GM20431 (cell line): ENCODE measurements at regions not wholly inside any gene's neighbourhood (a gene's known extent, or its start where the extent isn't known, plus 50 kb on each side); places are given as distances from the start of the nearest gene placed in this dataset.
"Not testable (repeated sequence)": the region's sequence is repeated elsewhere in the genome, so short reads cannot be mapped to it uniquely, and the experiment has no call there.

Source experiments
- in situ Hi-C: fragments of 300-500 bp; cut with MseI, MboI; formaldehyde crosslinking; loops from one replicate; pipeline ENCODE4 v1.15.0; 2020; ENCODE audit warnings: low sequenced_read_pairs; ENCODE audit not compliant: unreplicated experiment

DNA sequence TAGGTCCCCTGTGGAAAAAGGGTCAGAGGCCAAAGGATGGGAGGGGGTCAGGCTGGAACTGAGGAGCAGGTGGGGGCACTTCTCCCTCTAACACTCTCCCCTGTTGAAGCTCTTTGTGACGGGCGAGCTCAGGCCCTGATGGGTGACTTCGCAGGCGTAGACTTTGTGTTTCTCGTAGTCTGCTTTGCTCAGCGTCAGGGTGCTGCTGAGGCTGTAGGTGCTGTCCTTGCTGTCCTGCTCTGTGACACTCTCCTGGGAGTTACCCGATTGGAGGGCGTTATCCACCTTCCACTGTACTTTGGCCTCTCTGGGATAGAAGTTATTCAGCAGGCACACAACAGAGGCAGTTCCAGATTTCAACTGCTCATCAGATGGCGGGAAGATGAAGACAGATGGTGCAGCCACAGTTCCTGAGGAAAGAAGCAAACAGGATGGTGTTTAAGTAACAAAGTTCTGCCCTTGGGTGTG is 165.8 kb downstream of the RPIA start:
- in situ Hi-C loops, result no loop called here

DNA sequence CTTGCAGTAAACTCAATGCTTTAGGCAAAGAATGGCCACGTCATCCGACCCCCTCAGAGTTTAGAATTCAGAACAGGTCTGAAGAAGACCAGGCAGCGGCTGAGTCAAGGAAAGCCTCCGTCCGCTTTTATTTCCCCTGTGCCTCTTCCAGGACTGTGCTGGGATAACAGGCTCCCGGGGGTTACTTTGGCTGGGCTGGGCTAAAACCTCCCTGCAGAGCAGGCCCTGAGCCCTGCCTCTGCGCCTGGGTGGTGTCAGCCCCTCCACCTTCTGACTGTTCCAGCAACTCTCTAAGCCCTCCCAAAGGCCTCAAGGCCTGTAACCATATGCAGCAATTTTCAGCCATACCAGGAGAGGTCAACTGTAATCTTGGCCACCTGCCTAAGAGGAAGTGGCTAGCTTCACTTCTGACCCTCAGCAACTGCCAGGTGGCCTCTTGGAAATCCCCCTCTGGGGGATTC is 166.5 kb downstream of the RPIA start:
- in situ Hi-C loops, result no loop called here

DNA sequence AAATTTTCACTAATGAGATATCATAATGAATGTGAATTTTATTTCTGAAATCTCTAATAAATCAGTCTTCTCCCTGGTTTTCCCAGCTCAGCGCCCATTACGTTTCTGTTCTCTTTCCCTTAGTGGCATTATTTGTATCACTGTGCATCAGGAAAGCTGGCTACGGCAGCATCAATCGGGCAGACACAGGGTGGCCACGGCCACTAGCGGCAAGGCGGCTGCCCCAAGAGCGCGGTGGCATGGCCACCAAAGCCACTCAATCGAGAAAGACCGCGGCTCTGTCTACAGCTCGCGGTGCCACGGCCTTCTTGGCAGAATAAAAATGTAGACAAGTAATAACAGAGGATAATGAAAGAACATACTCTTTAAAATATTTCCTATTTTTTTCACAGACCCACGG is 168.0 kb downstream of the RPIA start:
- in situ Hi-C loops, result no loop called here

DNA sequence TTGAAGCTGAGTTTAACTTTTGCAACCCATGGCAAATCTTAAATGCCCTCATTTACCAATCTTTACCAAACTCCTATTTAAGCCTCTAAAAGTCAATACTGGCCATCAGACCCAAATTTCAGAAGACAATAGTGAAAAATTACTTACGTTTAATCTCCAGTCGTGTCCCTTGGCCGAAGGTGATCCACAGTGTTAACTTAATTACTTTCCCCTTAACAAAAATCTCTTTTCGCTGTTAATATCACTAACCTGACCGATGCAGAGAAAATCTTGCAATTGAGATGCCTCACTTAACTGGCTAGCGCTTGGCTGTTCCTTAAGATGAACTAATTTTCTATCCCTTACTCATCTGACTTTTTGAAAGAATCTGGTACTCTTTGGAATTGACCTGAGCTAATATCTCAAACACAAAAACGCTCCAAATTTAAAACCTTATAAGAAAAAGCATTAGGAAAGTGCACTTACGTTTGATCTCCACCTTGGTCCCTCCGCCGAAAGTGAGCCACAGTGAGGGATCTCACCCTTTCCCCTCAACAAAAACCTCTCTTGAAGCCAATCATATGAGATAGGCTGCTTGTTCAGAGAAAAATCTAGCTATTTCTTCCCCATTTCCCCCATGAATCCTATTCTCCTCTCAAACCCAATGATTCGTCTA is 169.1 kb downstream of the RPIA start:
- in situ Hi-C loops, result no loop called here

DNA sequence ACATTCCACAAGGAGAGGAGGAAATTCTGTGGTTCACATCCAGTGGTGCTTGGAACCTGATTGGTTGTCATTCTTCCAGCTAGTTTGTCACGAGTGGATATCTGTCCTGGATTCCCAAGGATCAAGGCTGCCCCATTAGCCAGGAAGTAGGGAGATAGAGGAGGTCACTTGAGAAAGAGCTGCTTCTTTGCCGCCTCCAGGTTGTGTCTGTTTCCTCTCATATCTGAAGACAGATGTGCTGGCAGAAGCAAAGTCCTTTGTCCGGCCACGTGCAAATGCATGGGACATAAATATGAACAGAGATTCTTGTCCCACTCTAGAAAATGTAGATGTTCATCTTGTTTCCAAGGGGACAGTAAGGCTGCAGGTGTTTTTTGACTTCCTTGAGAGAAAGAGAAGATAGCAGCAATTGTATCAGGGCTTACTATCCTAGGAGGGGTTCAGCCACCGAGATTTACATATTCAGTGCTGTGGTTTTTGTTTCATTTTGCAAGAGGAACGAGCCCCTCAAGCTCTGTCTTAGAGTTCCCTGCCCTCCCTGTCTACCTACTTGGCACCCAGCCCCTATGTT is 174.4 kb downstream of the RPIA start:
- in situ Hi-C loops, result no loop called here

DNA sequence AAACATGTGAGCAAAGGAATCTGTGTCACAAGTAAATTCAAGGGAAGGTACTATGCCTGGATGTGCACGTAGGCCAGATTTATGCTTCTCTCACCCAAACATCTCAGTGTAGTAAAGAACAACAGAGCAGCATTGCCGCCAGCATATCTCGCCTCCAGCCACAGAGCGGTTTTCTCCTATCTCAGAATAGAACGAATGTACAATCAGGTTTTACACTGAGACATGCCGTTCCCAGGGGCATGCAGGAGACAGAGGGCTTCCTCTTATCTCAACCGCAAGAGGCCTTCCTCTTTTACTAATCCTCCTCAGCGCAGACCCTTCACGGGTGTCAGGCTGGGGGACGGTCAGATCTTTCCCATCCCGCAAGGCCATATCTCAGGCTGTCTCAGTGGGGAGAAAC is 175.3 kb downstream of the RPIA start:
- in situ Hi-C loops, result no loop called here

DNA sequence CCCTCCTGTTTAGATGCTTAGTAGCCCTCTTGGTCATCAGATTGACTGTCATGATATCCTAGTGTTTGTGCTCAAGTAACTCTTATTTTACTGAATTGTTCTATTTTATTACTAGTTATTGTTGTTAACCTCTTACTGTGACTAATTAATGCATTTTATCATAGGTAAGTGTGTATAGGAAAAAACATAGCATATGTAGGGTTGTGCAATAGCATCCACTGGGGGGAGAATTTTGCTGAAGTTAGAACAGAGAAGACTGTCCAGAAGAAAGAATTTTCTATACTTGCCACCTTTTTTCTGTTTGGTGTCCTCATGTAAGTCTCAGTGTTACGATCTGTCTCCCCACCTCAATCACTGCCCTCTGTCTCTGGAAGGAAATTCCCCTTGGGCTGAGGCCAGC is 177.4 kb downstream of the RPIA start:
- in situ Hi-C loops, result no loop called here

DNA sequence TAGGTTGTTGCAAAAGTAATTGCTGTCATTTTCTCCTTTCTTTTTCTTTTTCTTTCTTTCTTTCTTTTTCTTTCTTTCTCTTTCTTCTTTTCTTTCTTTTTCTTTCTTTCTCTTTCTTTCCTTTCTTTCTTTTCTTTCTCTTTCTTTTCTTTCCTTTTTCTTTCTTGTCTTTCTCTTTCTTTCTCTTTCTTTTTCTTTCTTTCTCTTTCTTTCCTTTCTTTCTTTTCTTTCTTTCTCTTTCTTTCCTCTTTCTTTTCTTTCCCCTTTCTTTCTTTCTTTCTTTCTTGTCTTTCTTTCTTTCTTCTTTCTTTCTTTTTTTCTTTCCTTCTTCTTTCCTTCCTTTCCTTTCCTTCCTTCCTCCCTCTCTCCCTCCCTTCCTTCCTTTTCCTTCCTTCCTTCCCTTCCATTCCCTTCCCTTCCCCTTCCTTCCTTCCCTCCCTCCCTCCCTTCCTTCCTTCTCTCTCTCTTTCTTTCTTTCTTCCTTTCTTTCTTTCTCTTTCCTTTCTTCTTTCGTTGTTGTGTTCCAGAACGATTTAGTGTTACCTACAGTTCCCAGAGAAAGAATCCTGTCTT is 178.9 kb downstream of the RPIA start:
- in situ Hi-C loops, result no loop called here

DNA sequence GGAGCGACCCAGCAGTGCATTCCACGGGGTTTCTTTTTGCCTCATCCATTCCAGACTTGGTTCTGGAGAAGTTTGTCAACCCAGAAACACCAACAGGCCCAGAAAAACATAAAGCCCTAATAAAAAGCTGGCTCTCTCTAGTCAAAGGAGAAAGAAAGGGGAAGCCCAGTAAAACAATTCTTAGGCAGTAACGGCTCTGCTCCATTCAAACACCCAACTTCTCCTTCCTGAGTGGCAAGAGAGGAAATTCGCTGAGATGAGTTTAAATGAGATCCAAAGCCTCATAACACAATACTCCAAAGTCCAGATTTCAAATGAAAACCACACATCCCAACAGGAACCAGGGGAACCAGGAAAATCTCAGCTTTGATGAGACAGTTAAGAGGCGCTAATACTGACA is 179.9 kb downstream of the RPIA start:
- in situ Hi-C loops, result no loop called here

DNA sequence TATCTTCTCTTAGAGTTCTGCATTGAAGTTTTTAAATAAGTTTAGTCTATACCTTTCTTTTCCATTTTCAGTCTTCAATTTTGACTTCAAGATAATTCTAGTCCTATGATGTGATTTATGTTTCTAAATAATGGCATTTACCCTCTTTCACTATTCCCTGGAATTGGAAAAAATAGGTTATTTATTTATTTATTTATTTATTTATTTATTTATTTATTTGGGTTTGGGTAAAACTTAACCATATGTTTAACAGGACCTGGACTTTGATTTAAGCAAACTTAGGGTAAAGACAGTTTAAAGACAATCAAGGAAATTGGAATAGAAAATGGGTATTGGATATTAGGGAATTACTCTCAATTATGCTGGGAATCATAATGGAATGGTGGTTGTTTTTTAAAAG is 182.1 kb downstream of the RPIA start:
- in situ Hi-C loops, result no loop called here

DNA sequence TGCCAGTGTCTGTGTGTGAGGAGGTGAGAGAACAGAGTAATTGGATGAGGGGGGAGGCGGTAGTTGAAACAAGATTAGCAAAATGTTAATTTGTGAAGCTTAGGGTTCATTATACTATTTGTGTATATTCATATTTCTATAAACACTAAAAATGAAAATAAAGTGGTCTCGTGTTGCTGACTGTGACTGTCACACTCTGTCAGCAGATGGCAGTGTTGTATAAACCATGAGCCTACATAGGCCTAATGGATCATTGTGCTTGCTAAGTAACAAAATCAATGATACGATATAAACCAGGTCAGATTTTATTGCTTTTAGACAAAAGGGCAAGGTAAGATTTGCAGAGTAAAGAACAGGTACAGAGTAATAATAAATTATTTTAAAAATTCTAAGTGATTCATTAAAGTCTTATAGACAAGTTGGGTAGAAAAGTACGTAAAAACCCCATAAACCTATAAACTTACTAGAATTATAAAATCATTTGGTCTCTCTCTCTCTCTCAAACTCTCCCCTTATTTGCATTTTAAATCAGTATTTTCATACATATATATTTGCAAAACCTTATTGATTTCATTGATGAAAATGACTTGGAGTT is 182.7 kb downstream of the RPIA start:
- in situ Hi-C loops, result no loop called here

DNA sequence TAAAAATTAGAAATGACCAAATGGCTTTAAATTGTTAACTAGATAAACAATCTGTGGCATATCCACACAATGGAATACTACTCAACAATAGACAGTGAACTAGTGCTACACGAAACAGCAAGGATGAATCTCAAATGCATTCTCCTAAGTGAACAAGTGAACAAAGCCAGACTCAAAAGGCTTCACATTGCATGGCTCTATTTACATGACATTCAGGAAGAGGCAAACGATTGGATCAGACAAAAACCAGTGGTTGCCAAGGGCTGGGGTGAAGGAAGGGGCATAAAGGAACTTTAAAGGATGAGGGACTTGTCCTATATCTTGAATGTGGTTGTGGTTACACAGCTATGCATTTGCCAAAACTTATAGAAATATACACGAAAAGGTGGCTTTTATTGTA is 184.3 kb downstream of the RPIA start:
- in situ Hi-C loops, result no loop called here

DNA sequence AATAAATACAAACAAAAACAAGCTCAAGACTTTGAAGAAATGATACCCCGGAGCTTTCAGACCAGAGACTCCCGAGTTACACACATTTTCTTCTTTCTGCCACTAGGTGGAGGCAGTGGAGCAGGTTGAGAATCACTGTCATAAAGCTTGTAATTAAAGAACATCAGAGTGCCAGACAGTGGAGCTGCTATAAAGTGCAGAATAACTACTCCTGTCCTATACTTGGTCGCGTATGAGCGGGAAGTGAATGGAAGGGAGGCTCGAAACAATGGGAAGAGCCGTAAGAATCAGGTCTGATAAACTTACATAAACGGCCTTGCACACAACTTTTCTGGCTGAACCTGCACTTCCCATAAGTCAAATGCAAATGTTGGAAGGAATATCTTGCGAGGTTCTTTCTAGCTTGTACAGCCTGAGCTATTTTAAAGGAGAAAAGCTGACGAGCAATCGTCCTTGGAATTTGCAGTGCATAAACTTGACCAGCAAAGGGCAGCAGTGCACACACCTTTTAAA is 189.0 kb downstream of the RPIA start:
- in situ Hi-C loops, result no loop called here

DNA sequence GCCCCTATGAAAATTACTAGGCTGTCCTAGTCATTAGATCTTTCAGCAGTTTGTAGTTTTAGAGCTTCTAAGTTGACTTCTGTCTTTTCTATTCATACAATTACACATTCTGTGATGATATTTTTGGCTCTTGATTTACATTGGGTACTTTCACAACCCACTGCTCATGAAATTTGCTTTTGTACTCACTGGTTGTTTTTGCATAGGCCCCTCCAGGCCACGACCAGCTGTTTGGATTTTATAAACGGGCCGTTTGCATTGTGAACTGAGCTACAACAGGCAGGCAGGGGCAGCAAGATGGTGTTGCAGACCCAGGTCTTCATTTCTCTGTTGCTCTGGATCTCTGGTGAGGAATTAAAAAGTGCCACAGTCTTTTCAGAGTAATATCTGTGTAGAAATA is 193.8 kb downstream of the RPIA start:
- in situ Hi-C loops, result no loop called here

DNA sequence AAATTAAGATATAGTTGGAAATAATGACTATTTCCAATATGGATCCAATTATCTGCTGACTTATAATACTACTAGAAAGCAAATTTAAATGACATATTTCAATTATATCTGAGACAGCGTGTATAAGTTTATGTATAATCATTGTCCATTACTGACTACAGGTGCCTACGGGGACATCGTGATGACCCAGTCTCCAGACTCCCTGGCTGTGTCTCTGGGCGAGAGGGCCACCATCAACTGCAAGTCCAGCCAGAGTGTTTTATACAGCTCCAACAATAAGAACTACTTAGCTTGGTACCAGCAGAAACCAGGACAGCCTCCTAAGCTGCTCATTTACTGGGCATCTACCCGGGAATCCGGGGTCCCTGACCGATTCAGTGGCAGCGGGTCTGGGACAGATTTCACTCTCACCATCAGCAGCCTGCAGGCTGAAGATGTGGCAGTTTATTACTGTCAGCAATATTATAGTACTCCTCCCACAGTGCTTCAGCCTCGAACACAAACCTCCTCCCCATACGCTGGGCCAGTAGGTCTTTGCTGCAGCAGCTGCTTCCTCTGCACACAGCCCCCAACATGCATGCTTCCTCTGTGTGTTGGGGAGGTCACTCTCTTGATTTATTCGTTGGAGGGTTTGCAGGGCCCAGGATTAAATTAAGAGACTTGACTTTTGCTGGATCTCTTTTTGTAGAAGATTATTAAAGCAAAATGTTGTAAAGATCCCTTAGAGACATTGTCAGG is 194.4 kb downstream of the RPIA start:
- in situ Hi-C loops, result no loop called here

DNA sequence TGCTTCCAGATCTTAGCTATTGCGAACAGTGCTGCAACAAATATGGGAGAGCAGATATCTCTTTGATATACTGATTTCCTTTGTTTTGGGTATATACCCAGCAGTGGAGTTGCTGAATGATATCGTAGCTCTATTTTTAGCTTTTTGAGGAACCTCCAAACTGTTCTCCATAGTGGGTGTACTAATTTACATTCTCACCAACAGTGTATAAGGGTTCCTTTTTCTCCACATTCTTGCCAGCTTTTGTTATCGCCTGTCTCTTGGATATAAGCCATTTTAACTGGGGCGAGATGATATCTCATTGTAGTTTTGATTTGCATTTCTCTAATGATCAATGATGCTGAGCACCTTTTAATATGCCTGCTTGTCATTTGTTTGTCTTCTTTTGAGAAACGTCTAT is 196.0 kb downstream of the RPIA start:
- in situ Hi-C loops, result not testable (repeated sequence)

DNA sequence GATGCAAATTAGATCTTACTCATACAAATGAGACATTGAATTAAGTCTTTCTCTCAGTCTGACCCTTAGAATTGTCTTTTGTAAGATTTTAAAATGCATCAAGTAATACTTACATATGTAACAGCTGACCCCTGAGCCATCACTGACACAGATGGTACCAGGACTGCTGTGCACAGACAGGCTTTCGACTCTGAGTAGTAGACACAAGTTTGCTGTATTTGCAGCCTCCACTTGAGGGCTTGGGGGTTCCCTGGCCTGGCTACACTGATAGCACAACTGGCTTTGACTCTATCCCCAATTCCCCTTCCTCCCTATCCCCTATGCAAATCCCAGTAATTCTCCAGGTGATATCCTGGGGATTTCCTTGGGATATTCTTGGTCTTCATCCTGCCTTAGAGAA is 200.7 kb downstream of the RPIA start:
- in situ Hi-C loops, result no loop called here

DNA sequence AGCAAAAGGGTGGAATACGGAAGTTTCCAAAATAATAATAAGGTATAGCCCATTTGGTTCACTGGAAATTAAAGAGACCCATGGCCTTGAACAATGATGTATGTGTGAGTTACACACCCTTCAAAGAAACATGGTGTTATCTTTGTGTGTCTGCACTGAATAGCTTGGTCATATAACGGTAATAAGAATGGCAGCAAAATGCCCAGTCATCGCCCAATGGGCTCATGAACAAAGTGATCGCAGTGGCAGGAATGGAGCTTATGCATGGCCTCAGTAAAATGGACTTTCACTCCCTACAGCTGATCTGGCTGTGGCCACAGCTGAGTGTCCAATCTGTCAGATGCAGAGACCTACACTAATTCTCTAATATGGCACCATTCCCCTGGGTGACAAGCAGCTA is 201.3 kb downstream of the RPIA start:
- in situ Hi-C loops, result no loop called here

DNA sequence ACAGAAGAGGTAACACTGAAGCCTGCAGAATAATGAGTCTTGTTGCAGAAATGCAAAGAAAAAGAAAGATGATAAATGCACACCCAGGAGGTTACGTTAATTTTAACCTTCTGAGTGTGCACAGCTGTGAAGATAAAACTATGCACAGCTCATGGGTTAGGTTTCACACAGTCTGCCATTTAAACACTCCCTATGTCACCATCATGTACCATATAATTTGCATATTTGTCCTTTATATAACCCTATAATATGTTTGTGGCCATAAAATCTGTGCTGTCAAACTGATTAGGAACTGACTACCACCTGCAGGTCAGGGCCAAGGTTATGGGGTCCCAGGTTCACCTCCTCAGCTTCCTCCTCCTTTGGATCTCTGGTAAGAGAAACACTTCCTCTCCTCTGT is 205.5 kb downstream of the RPIA start:
- in situ Hi-C loops, result no loop called here

DNA sequence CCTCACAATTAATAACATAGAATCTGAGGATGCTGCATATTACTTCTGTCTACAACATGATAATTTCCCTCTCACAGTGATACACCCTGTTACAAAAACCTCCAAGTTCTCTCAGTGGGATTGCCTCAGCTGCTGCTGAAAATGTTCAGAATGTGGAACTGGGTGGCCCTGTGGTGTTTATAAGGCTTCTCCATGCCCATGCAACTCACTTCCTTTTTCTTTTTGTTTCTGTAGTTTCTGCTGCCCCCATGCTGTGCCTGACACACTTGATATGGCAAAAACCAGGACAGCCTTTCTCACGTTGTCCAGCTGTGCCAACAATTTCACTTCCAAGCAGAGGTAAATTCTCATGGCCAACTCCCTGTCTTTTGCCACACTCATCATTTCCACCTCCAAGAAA is 206.2 kb downstream of the RPIA start:
- in situ Hi-C loops, result no loop called here
